IPS-NIHi7 (cell line): ENCODE measurements at regions not wholly inside any gene's neighbourhood (a gene's known extent, or its start where the extent isn't known, plus 50 kb on each side); places are given as distances from the start of the nearest gene placed in this dataset.

Source experiments
- DNase-seq: peaks from one replicate; pipeline ENCODE4 v3.0.0; 2012; ENCODE audit warnings: mixed read lengths; ENCODE audit errors: extremely low spot score

DNA sequence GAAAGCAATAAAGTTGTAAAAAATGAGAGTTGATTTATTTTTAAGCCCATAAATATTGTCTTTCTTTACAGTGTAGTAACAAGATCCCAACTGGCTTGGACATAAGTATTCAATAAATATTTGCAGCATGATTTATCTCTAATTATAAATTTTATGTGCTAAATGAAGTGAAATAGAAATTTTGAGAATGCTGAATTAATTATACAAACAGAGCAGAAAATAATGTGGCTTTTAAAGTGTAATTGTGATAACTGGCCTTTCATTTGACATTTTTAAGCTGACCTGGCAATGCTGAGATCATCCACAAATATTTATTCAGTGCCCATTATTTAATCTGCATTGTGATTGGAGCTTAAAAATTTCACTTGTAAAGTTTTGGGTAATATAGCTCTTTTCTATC lies 201.6 kb upstream of the NAV3 start:
- no peak for DNase-seq

DNA sequence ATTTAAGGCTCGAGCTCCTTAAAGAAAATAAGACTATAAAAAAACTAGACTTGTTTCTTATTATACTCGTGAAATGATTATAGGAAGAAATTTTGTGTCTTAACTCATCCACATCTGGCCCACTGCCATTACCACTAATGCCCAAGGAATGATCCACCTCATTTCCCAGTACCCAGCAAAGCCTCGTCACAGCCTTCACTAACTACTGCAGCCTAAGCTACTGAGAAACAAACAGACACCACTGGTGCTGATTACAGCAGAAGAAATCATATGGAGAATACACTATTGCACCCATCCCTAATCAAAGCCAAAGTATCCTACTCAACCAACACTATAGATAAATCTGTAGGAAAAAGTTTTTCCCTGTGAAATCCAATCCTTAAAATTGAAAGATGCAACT lies 205.3 kb upstream of the NAV3 start:
- DNase-seq, result no peak

GRCh38 chr12:77619425-77619824 lies 211.3 kb upstream of the NAV3 start:
- no peak for DNase-seq

DNA sequence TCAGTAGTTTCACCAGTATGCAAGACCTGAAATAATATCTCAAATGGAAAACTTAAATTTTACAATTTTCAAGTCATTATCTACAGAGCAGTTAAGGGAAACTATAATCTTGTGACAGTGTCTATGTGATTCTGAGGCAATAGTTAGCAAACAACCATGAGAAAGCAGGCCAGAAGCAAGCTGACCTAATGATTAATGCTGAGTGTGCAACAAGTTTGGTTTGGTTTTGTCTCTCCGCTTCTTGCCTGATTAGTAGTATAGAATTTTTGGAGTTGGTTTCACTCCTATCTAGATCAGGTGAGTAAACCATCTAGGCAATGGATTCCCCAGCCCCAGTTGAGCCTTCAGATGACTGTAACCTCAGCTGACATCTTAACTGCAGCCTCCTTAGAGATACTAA lies 212.9 kb upstream of the NAV3 start:
- DNase-seq, result no peak

GRCh38 chr12:77615332-77615731 lies 215.4 kb upstream of the NAV3 start:
- peak; percentile 15 for DNase-seq

DNA sequence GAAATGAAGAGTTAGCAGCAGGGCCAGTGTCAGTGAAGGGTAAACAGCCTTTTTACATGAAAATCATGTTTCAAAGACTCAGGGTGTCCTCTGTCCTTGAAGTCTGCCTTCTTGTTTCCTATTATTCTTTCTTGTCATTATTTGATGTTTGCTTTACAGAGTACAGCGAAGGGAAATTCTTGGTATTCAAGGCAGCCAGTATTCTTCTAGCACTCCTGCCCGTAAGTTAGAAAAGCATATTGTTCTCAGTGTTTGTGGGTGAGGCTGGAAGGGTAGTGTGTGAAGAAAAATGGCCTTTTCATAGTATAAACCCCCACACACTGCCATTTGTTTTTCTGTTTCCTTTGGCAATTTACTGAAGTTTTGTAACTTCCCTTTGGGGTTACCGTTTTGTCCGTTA lies 217.3 kb upstream of the NAV3 start:
- DNase-seq, result no peak

DNA sequence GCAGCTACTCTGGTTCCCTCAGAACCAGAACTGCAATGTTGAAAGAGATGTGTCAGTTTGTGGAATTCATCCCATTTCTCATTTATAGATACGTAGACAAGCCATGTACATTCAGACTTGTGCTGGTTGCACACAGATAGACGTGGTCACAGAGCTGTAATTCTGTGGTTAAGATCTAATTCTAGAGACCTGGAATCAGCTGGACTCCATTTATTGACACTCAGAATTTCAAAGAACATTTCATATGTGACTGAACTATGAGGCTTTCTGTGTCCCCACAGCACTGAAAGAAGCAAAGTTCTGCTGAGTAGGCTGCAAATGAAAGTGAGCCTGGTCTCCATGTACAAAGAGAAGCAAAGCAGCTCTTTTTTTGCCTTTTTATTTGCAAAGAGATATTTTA lies 220.2 kb upstream of the NAV3 start:
- no peak for DNase-seq

DNA sequence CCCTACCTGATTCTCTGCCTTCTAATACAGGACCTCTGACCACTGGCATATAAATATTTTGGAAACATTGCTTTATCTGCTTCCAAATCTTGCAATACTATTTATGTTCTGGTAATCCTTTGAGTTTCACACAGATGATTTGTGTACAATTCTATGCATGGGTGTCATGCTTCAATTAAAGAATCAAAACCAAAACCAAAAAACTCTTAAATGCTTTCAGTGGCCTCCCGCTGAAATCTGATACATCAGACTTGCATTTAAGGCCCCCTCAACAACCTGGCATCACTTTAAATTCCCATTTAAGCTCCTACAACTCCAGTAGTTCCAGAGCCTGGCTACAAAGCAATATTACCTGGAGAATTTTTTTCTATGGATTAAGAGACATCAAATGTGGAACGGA lies 221.7 kb upstream of the NAV3 start:
- DNase-seq, result no peak

- DNase-seq, result no peak
Measured at GRCh38 chr12:77608271-77608824, 222.3 kb upstream of the NAV3 start.

GRCh38 chr12:77606348-77606747 lies 224.3 kb upstream of the NAV3 start:
- DNase-seq, result no peak

GRCh38 chr12:77603946-77604345 lies 226.7 kb upstream of the NAV3 start:
- no peak for DNase-seq

- no peak for DNase-seq
Measured at GRCh38 chr12:77601069-77601468, 229.6 kb upstream of the NAV3 start.

DNA sequence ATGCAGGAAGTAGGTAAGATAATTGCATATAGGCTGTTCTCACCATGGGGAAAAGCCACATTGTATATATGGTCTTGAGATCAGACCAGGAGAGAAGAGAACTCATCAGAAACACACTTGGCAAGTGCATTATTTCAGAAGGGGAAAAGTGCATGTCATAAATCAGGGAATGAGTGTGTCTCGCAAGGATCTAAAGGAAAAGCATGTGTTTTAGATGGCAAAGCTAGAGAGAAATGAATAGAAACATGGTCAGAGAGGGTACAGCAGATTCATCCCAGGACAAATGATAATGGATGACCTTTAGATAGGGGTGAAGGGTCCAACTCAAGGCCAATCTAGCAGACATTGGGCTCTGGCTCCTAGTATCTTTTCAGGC lies 230.2 kb upstream of the NAV3 start:
- DNase-seq, result no peak

DNA sequence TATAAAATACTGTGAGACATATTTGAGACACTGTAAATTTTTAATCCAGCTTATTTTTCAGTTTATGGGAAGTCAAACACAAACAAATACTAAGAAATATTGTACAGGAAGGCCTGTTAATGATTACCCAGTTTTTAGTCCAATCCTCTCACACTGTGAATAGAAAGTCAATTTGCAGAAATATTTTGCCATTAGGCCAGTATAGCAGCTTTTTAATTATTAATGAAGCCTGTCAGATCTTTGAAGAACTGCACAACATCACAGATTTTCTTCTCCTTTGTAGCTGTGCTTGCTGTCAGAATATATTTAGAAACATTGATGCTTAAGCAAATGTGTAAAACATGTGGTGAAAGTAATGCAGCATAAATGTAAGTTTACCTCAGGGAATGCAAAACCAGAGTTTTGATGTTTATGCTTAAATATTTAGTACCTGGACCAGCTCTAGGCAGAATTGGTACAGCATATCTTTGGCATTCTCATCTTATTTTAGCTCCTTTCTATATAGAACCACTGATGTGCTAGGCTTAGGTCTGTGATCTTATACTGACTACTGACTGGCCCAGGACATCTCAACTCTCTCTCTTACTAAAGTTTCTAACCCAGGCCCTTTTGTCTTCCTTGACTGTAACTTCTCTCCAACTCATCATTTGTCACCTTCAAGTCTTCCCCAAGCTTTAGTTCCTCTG lies 230.8 kb upstream of the NAV3 start:
- DNase-seq, result no peak

DNA sequence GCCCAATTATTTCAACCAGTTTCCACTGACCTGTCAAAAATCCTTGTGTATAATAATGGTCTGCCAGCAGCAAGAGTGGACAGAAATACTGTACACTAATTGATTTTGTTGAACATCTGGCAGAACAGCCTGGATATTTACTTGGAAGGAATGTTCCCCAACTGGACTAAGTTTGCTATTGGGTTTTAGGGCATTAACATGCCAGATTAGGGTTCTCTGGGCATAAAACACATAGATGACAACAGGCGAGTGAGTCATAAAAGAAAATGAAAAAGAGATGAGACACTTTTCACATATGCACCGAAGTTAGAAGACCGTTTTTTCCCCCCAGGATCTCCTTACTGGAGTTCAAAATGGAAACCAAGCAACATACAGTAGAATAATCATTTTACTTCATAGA lies 236.3 kb upstream of the NAV3 start:
- no peak for DNase-seq

- no peak for DNase-seq
Measured at GRCh38 chr12:77592836-77593235, 237.9 kb upstream of the NAV3 start.

DNA sequence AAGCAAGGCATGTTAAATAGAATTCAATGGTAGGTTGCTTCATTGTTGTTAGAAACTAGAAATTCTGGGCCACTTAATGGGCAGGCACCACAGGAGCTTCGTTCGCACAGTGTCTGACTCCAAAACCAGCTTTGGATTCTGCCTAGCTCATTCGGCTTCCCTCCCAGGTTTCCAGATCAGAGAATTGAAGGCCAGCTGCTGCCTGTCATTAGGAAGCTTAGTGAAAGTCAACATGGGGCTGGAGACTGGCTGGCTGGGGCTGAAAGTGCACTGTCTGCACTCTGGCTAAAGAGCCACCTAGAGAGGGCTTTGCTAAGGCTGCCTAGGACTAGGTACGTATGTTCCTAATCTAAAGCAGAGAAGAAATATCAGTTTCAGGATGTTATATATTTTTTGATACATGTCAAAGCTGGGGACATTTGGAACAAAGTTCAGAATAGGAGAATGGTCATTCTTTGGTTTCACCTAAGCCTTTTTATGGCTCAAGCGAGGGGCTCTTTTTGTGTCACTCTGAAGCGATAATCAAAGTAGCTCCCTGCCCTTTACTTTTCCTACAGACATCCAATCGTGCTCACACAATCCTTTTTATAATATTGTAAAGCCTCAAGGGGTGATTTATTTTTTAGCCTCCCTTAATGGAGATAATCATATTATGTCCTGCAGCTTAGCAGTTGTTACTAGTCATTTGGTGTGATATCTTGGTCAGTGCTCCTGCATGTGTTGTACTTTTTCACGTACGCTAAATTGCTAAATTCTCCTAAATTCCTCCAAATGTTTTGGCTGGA lies 238.5 kb upstream of the NAV3 start:
- DNase-seq, result peak; percentile 46

DNA sequence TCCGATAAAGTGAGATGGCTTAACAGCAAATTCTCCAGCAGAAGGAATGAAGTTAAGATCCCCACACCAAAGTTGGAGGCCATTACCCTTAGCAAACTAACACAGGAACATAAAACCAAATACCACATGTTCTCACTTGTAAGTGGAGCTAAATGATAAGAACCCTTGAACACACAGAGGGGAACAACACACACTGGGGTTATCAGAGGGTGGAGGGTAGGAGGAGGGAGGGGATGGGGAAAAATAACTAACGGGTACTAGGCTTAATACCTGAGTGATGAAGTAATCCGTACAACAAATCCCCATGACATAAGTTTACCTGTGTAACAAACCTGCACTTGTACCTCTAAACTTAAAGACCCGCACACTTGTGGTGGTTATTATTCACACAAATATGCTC lies 240.4 kb upstream of the NAV3 start:
- no peak for DNase-seq

- DNase-seq, result no peak
Measured at GRCh38 chr12:77584860-77585259, 245.8 kb upstream of the NAV3 start.

GRCh38 chr12:77578466-77579220 lies 252.1 kb upstream of the NAV3 start:
- no peak for DNase-seq

DNA sequence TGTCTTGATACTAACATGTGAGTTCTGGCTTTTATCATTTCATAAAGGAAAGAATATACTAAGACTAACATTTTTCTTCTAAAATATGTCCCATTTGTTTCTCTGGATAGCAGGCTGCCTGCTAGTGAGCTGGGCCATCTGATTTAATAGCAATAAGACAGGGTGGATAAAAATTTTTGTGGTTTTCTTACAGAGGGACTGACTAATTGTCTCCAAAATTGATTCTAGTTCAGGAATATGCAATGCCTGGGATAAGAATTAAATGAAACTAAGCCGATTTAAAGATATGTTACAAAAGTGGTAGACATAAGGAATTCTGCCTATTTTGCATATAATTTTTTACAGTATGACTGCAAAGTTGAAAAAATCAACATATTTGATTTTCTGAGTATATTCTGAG lies 252.9 kb upstream of the NAV3 start:
- no peak for DNase-seq

DNA sequence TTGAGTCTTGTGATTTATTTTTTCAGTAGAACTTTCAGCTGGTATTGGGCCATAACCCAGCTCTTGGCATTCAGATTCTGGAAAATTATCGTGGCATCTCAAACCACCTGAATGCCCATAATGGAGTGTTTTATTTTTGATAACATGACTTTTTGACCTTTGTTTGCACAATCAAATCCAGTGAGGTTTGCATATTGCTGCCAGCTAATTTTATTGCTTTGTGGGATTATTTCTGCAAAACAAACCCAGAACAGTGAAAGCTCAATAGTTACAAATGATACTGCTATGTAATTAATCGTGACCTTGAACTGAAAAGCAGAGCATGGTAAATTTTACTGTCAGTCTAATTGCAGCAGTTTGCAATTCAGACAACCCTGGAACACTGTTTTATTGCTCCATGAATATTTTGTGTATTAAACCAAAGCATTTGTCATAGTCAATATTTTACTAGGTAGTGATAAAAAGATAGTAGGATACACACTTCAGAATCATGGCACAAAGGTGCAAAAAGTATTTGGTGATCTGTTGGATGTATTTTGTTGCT lies 255.2 kb upstream of the NAV3 start:
- DNase-seq, result no peak
